HepG2 (cell line): ENCODE measurements at regions not wholly inside any gene's neighbourhood (a gene's known extent, or its start where the extent isn't known, plus 50 kb on each side); places are given as distances from the start of the nearest gene placed in this dataset.

Experiments used
- ATAC-seq: fragments of 200-7000 bp; cut with Tn5 transposase; 3 replicates; pipeline ENCODE4 v1.9.1; 2020; ENCODE audit warnings: mild to moderate bottlenecking, moderate library complexity
- BruUV-seq: library from RNA; stranded (reverse); fragments of 400-500 nt; replicated peaks from 2 replicates; lab custom pipeline; 2021; lab: Mats Ljungman, UMichigan
- CTCF ChIA-PET: fragments of 300-600 bp; formaldehyde crosslinking; extraction: SDS; loops from one replicate; lab custom pipeline; 2021; ENCODE audit warnings: low total read pairs, inconsistent platforms, low intra/inter-chr PET ratio; lab: Yijun Ruan, JAX
- POLR2A ChIA-PET: fragments of 350-600 bp; sonication (Branson Sonifier 250); formaldehyde crosslinking; loops from one replicate; lab custom pipeline; 2020; ENCODE audit warnings: antibody characterized with exemption, inconsistent platforms; lab: Yijun Ruan, JAX
- DNase-seq: peaks from one replicate; pipeline ENCODE4 v3.0.0-alpha.2; 2015; ENCODE audit warnings: low spot score
- FAIRE-seq: peaks from 3 replicates; lab custom pipeline; 2011; peaks lifted over from hg19 to GRCh38; lab: Jason Lieb, UNC
- H2AFZ ChIP-seq: one replicate; pipeline ENCODE4 v1.6.1; 2011; ENCODE audit warnings: low read length, inconsistent platforms
- H3K27ac ChIP-seq: fragments of 300-600 bp; 3 replicates; pipeline ENCODE4 v1.8.0; 2011; ENCODE audit warnings: mixed run types, mild to moderate bottlenecking, mixed read lengths, low read length, inconsistent platforms; ENCODE audit not compliant: insufficient read depth; ENCODE audit errors: extremely low read length
- H3K27me3 ChIP-seq, 2 experiments: fragments of 200-600 bp in 1 of 2; 2 replicates in 1 of 2; 3 replicates in 1 of 2; pipeline versions ENCODE4 v1.6.0 to v1.8.0; 2011; ENCODE audit warnings: low read length in 2 of 2, mild to moderate bottlenecking in 2 of 2, moderate library complexity in 2 of 2, inconsistent platforms in 1 of 2; ENCODE audit not compliant: insufficient read depth in 2 of 2, control insufficient read depth in 1 of 2
- H3K36me3 ChIP-seq, 2 experiments: fragments of 200-600 bp in 1 of 2; replicated peaks in 1 of 2; 2 replicates in 1 of 2; 3 replicates in 1 of 2; pipeline versions ENCODE4 v1.5.1 to v1.8.0; 2011; ENCODE audit warnings: low read length in 2 of 2, inconsistent platforms in 1 of 2; ENCODE audit not compliant: insufficient read depth in 2 of 2, control insufficient read depth in 1 of 2
- H3K4me1 ChIP-seq: 2 replicates; pipeline ENCODE4 v1.5.1; 2012; ENCODE audit warnings: low read length, inconsistent platforms; ENCODE audit not compliant: insufficient read depth
- H3K4me2 ChIP-seq: 2 replicates; pipeline ENCODE4 v1.6.0; 2011; ENCODE audit warnings: low read depth, low read length, inconsistent platforms
- H3K4me3 ChIP-seq, 3 experiments: fragments of 200-600 bp in 1 of 3; sonication (generic), shearing (Covaris generic) in 1 of 3; replicated peaks in 1 of 3; 2 replicates each; pipeline ENCODE4 v1.5.1; 2011 to 2016; ENCODE audit warnings: low read length in 3 of 3, inconsistent platforms in 2 of 3, low read depth in 2 of 3, mild to moderate bottlenecking in 2 of 3, control low read depth in 1 of 3, mixed read lengths in 1 of 3; ENCODE audit not compliant: insufficient read depth in 1 of 3
- H3K79me2 ChIP-seq: one replicate; pipeline ENCODE4 v1.6.1; 2011; ENCODE audit warnings: low read length, inconsistent platforms; ENCODE audit not compliant: insufficient read depth
- H3K9ac ChIP-seq: 2 replicates; pipeline ENCODE4 v1.6.0; 2011; ENCODE audit warnings: mild to moderate bottlenecking, low read depth, low read length, inconsistent platforms; ENCODE audit not compliant: insufficient read depth
- H3K9me3 ChIP-seq: 2 replicates; pipeline ENCODE4 v1.5.1; 2012; ENCODE audit warnings: mild to moderate bottlenecking, low read length
- H4K20me1 ChIP-seq: 2 replicates; pipeline ENCODE4 v1.6.0; 2011; ENCODE audit warnings: inconsistent platforms, mild to moderate bottlenecking, low read length, moderate library complexity; ENCODE audit not compliant: insufficient read depth
- ATF1 ChIP-seq: IDR thresholded peaks from 2 replicates; pipeline ENCODE4 v1.6.1; 2016; ENCODE audit warnings: mild to moderate bottlenecking, control low read depth
- LRRFIP1 ChIP-seq: sonication (generic); formaldehyde crosslinking; conservative IDR thresholded peaks from 2 replicates; pipeline ENCODE4 v1.4.0; 2020; ENCODE audit warnings: missing genetic modification reagents
- NRL ChIP-seq: sonication (generic); formaldehyde crosslinking; IDR thresholded peaks from 2 replicates; pipeline ENCODE4 v1.5.0; 2020; ENCODE audit warnings: missing genetic modification reagents, mild to moderate bottlenecking, moderate library complexity, borderline replicate concordance
- RAD21 ChIP-seq: fragments of 450-650 bp; formaldehyde crosslinking; IDR thresholded peaks from 2 replicates; pipeline ENCODE4 v1.5.0; 2020; ENCODE audit warnings: mild to moderate bottlenecking
- RAD51 ChIP-seq: fragments of 450-650 bp; IDR thresholded peaks from 2 replicates; pipeline ENCODE4 v1.6.1; 2016; ENCODE audit warnings: borderline replicate concordance
- SKI ChIP-seq: fragments of 450-650 bp; IDR thresholded peaks from one replicate; pipeline ENCODE4 v1.6.1; 2018; ENCODE audit warnings: mild to moderate bottlenecking; ENCODE audit not compliant: partially characterized antibody
- SNAPC4 ChIP-seq: sonication (generic); formaldehyde crosslinking; IDR thresholded peaks from 2 replicates; pipeline ENCODE4 v1.4.0; 2020; ENCODE audit warnings: mild to moderate bottlenecking, missing genetic modification reagents
- TMF1 ChIP-seq: sonication (generic); formaldehyde crosslinking; IDR thresholded peaks from 2 replicates; pipeline ENCODE4 v1.8.1; 2022; ENCODE audit warnings: low read depth, missing genetic modification reagents
- WGBS: methylation state at CpG from one replicate; pipeline ENCODE4 v1.1.6; 2017; ENCODE audit warnings: low lambda C conversion rate; 5-methylcytosine and 5-hydroxymethylcytosine counted together
- in situ Hi-C: cut with HindIII; loops from 2 replicates; pipeline ENCODE4 v1.10.0; 2017; ENCODE audit warnings: low pct_unique_long_range_greater_than_20kb; ENCODE audit not compliant: extremely low pct_ligation_motif_present
- intact Hi-C: fragments of 100-400 bp; cut with micrococcal nuclease; formaldehyde crosslinking; loops from one replicate; pipeline ENCODE4 v1.10.0; 2022; ENCODE audit not compliant: unreplicated experiment

GRCh38 chr6:33931799-33932198, 128.0 kb upstream of the MLN start:
- no peaks in the 10 kb centered on the region for H3K4me1 ChIP-seq
- FAIRE-seq (no peak), ATAC-seq (no peak), DNase-seq (no peak)
- no peak overlapping the region for H3K27ac ChIP-seq
- peaks cover 0 to 21% of the 10 kb centered on the region in 2 experiments; a peak in 3 of 5 replicates for H3K27me3 ChIP-seq
- H2AFZ ChIP-seq: no peak overlapping the region
- H3K9me3 ChIP-seq: no peaks in the 10 kb centered on the region
- H3K4me2 ChIP-seq: no peak overlapping the region
- no peaks in the 10 kb centered on the region for H4K20me1 ChIP-seq
- no peak overlapping the region for H3K4me3 ChIP-seq
- no TSS peak for BruUV-seq
- in situ Hi-C loops: no loop called here
- no peaks in the 10 kb centered on the region for H3K36me3 ChIP-seq
- no peak overlapping the region for H3K9ac ChIP-seq
- no peaks in the 10 kb centered on the region for H3K79me2 ChIP-seq
- TF ChIP-seq RAD21 (CRISPR knock-in tag) (no peak), RAD51 (peak; percentile 14; the same call in 1 of the 2 replicates), NRL (CRISPR knock-in tag) (no peak), ATF1 (no peak), SNAPC4 (CRISPR knock-in tag) (no peak), TMF1 (CRISPR knock-in tag) (no peak), LRRFIP1 (CRISPR knock-in tag) (no peak), SKI (no peak)
- intact Hi-C loops: loop anchor here (5.0 kb wide), 1 partner anchor 36 kb away; no protein-coding TSS in a partner anchor
- CTCF ChIA-PET: no interaction called here
- 33% methylated on average over 3 of the region's 3 CpGs for WGBS
- POLR2A ChIA-PET: no interaction called here
